ENCODE measurements at regions not wholly inside any gene's neighbourhood (a gene's known extent, or its start where the extent isn't known, plus 50 kb on each side); places are given as distances from the start of the nearest gene placed in this dataset.
"Not testable (repeated sequence)": the region's sequence is repeated elsewhere in the genome, so short reads cannot be mapped to it uniquely, and the experiment has no call there.

DNA sequence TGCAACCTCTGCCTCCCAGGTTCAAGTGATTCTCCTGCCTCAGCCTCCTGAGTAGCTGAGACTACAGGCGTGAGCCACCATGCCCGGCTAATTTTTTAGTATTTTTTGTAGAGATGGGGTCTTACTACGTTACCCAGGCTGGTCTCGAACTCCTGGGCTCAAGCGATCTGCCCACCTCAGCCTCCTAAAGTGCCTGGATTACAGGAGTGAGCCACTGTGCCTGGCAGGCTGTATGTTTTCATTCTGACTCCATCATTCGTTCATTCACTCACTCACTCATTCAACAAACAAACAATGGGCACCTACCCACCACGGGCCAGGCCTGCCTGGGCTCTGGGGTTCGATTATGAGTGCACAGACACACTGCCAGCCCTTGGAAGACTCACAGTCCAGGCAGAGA lies 197.1 kb downstream of the C9orf50 start:
- H3K27ac Mint-ChIP-seq = peak overlapping the region in 5 of 6 donors; percentile 70 to 90 (median 83)
- H3K4me3 Mint-ChIP-seq; H3K36me3 Mint-ChIP-seq; H3K27me3 Mint-ChIP-seq (ENCODE audit: low read depth in 3 of 3); H3K9me3 Mint-ChIP-seq; DNase-seq: not testable (repeated sequence)
- H3K4me1 Mint-ChIP-seq = peaks cover 11 to 21% of the 10 kb centered on the region in 2 donors

DNA sequence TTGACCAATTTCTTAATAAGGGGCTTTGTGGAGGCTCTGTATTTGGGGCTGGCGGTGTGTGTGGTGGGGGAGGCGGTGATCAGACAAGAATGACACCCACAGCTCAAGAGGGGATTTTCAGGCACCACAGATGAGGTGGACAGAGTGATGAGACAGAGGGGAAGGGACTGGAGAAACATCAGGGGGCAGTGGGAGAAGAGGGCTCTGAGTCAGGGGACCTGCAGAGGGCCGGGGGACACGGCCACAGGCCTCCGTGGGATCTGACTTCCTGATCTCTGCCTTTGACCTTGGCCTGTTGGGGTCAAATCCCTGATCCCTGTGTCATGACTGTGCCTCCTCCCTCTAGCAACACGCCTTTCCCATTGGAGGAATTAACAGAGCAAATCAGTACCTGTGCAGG lies 197.7 kb downstream of the C9orf50 start:
- no peaks in the 10 kb centered on the region for H3K9me3 Mint-ChIP-seq
- H3K36me3 Mint-ChIP-seq = no peaks in the 10 kb centered on the region
- peaks cover 11 to 21% of the 10 kb centered on the region in 2 donors for H3K4me1 Mint-ChIP-seq
- H3K27me3 Mint-ChIP-seq (ENCODE audit: low read depth in 3 of 3) = peaks cover 0 to 3% (median 3%) of the 10 kb centered on the region in 3 donors
- DNase-seq = peak; percentile 27 to 52 (median 46)
- H3K27ac Mint-ChIP-seq = peak overlapping the region; percentile 56 to 90 (median 82)
- peak overlapping the region in 3 of 5 donors; percentile 18 to 44 (median 27) for H3K4me3 Mint-ChIP-seq

DNA sequence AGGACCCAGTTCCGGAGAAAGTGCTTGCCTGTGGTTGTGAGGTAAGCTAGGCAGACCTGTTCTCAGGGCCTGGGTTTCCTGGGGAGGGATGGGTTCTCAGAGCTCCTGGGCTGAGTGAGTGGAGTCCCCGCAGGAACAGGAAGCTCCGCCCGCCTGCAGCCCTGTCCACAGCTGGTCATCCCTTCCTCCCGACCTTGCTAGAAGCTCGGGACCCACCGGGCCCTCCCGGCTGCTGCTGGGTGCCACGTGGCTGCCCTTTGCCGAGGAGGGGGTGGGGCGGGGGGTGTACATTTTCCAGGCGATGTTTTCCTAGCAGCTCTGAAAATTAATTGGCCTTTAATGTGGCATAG lies 198.1 kb downstream of the C9orf50 start:
- Mint-ChIP-seq H3K9me3 (no peaks in the 10 kb centered on the region), H3K4me3 (no peak overlapping the region), H3K27me3 (ENCODE audit: low read depth in 3 of 3) (peaks cover 0 to 3% (median 2%) of the 10 kb centered on the region in 3 donors), H3K36me3 (no peaks in the 10 kb centered on the region), H3K27ac (peak overlapping the region in 5 of 6 donors; percentile 71 to 90 (median 82)), H3K4me1 (peaks cover 11 to 21% of the 10 kb centered on the region in 2 donors)
- peak in 2 of 3 donors; percentile 34 to 37 for DNase-seq

DNA sequence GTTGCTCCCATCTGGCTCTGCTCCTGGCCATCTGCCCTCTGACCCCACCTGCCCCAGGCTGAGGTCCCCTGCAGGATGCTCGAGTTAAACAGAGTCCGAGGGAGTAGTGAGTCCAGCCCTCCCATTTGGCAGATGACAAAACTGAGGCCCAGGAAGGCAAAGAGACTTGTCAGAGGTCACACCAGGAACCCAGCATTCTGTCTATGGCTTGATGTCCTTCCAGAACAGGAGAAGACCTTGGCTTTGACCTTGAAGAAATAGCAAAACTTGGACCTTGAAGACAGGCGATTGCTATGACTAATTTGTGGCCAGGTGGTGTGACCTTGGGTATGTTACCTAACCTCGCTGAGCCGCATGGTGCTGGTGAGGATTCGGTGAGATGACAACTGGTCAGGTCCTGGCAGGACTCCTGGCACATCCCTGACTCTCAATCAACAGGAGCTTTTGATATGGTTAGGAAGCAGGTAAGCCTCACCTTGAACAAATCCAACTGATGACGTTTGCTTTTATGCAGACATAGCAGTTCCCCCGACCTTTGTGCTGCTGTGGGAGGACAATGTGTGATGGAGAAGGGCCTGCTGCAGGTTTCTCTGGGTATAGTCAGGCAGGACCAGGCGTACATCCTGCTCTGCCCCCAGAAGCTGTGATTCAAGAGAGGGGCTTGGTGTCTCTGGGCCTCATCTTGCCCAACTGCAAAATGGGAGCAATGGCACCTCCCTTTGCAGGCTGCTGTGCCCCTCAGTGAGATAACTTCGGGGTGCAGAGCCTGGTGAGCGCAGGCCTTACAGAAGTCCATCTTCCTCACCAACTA lies 198.7 kb downstream of the C9orf50 start:
- peaks cover 11 to 21% of the 10 kb centered on the region in 2 donors for H3K4me1 Mint-ChIP-seq
- no peaks in the 10 kb centered on the region for H3K36me3 Mint-ChIP-seq
- H3K27ac Mint-ChIP-seq = peak overlapping the region; percentile 35 to 86 (median 74)
- no peak for DNase-seq
- peaks cover under 1 to 3% (median 3%) of the 10 kb centered on the region in 3 donors for H3K27me3 Mint-ChIP-seq (ENCODE audit: low read depth in 3 of 3)
- H3K4me3 Mint-ChIP-seq = peak overlapping the region in 2 of 5 donors; percentile 13 to 46
- H3K9me3 Mint-ChIP-seq = no peaks in the 10 kb centered on the region

DNA sequence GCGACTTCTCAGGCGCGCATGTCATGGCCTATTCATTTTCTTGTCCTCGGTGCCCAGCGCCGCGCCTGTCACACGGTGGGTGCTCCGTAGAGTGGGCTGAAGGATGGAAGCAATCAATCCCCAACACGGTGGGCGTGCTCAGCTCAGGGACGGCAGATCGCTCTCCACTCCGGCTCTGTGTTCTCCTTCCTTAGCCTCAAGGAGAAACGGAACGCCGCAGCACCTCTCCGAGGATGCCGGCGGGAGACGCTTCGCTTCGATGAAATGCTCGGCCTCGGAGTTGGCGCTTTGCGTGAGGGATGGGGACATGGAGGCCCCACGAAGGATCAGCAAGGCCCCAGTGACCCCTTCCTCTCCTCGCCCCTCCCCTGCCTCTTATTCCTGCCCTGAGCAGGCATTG lies 199.5 kb downstream of the C9orf50 start:
- peaks cover 3 to 8% (median 3%) of the 10 kb centered on the region in 3 donors for H3K27me3 Mint-ChIP-seq (ENCODE audit: low read depth in 3 of 3)
- no peaks in the 10 kb centered on the region for H3K9me3 Mint-ChIP-seq
- no peaks in the 10 kb centered on the region for H3K36me3 Mint-ChIP-seq
- no peak overlapping the region for H3K4me3 Mint-ChIP-seq
- peak overlapping the region in 2 of 6 donors; percentile 40 to 81 for H3K27ac Mint-ChIP-seq
- H3K4me1 Mint-ChIP-seq = peaks cover 14 to 21% of the 10 kb centered on the region in 2 donors
- no peak for DNase-seq

DNA sequence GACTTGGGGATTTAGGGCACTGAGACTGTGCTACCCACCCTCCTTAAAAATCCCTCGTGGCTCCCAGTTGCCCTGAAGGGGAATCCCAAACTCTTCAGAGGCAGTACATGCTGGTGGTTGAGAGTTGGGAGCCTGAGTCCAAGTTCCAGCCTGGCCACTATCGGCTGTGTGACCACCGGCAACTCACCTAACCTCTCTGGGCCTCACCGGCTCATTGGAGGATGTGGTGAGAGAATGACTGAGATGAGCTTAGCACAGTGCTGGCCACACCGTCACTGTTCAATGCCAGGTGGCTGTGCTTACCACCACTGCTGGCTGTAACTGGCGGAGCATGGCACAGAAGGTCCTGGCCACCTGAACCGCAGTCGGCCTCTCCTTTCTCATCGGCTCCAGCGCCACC lies 200.2 kb downstream of the C9orf50 start:
- no peaks in the 10 kb centered on the region for H3K36me3 Mint-ChIP-seq
- no peak for DNase-seq
- H3K27me3 Mint-ChIP-seq (ENCODE audit: low read depth in 3 of 3) = peaks cover 3 to 8% (median 3%) of the 10 kb centered on the region in 3 donors
- H3K9me3 Mint-ChIP-seq = no peaks in the 10 kb centered on the region
- H3K4me3 Mint-ChIP-seq = no peak overlapping the region
- H3K27ac Mint-ChIP-seq = peak overlapping the region in 1 of 6 donors; percentile 81
- peaks cover 14 to 21% of the 10 kb centered on the region in 2 donors for H3K4me1 Mint-ChIP-seq

DNA sequence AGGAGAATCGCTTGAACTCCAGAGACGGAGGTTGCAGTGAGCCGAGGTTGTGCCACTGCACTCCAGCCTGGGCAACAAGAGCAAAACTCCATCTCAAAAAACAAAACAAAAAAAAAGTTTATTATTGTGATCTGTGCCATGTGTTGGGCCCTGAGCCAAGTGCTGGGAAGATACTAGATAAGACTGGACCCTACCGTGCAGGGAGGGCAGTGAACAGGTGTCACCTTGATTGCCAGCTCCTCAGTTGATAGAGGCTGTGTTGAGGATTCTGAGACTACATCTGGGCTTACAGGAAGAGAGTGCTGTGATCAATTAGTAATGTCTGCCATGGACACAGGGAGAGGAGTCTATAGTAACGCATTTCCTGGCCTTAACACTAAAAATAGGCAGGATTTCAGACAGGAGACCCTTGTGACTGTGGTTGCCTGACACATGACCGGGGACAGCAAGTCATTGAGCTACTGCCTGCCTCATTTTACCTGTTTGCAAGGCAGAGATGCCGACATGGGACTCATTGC lies 201.5 kb downstream of the C9orf50 start:
- no peaks in the 10 kb centered on the region for H3K9me3 Mint-ChIP-seq
- no peak overlapping the region for H3K4me3 Mint-ChIP-seq
- peaks cover 15 to 21% of the 10 kb centered on the region in 2 donors for H3K4me1 Mint-ChIP-seq
- peaks cover 10 to 16% (median 10%) of the 10 kb centered on the region in 3 donors for H3K27me3 Mint-ChIP-seq (ENCODE audit: low read depth in 3 of 3)
- H3K36me3 Mint-ChIP-seq = no peaks in the 10 kb centered on the region
- H3K27ac Mint-ChIP-seq = peak overlapping the region in 4 of 6 donors; percentile 39 to 70 (median 56)
- DNase-seq = no peak

DNA sequence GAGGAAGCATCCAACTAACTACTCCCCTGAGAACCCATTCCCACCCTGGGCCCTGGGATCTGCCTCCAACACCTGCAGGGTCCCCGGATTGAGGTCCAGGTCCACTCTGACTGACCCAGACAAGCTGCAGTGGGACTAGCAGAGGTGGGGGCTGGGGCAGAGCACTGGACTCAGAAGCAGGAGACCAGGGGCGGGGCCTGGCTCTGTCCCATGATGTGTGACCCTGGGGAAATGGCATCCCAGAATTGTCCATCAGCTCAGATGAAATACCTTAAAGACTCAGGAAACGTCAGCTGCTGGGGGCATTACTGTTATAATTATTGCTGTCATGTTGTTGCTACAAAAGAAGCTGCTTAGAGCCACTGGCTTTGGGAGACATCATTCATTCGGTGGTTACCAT lies 202.4 kb downstream of the C9orf50 start:
- H3K9me3 Mint-ChIP-seq = no peaks in the 10 kb centered on the region
- H3K36me3 Mint-ChIP-seq = no peaks in the 10 kb centered on the region
- no peak overlapping the region for H3K4me3 Mint-ChIP-seq
- peaks cover 15 to 18% of the 10 kb centered on the region in 2 donors for H3K4me1 Mint-ChIP-seq
- no peak for DNase-seq
- H3K27ac Mint-ChIP-seq = peak overlapping the region in 2 of 6 donors; percentile 7 to 55
- peaks cover 14 to 21% (median 19%) of the 10 kb centered on the region in 3 donors for H3K27me3 Mint-ChIP-seq (ENCODE audit: low read depth in 3 of 3)

DNA sequence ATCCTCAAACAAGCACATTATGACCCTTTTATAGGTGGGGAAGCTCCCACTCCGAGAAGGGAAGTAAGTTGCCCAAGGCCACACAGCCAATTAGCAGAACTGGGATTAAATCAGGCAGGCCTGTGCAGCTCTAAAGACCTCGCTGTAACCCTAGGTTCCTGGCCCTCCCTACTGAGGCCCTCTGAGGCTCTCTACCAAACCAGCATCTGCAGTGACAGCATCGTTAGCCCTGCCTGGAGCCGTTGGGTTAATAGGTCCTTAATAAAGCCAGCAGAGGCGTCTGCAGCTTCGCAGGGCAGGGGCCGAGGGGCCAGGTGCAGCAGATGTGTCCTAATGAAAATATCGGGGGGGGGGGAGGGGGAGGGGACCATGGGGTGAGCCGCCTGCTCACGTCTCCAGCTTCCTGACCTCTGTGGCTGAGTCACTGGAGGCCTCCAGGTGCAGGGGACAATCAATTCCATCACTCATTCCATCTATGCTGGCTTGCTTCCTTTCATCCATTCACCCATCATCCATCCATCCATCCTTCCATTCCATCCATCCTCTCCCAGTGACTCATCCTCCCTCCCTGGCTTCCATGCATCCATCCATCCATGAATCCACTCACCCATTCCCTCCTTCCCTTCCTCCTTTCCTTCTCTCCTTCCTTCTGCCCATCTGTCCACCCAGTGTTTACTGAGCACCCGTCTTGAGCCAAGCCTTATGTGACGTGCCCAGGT lies 203.9 kb downstream of the C9orf50 start:
- no peak for DNase-seq
- Mint-ChIP-seq H3K4me3 (no peak overlapping the region), H3K27ac (peak overlapping the region; percentile 52 to 90 (median 73)), H3K9me3 (no peaks in the 10 kb centered on the region), H3K36me3 (no peaks in the 10 kb centered on the region), H3K4me1 (peaks cover 11 to 13% of the 10 kb centered on the region in 2 donors), H3K27me3 (ENCODE audit: low read depth in 3 of 3) (peaks cover 24 to 32% (median 32%) of the 10 kb centered on the region in 3 donors)

DNA sequence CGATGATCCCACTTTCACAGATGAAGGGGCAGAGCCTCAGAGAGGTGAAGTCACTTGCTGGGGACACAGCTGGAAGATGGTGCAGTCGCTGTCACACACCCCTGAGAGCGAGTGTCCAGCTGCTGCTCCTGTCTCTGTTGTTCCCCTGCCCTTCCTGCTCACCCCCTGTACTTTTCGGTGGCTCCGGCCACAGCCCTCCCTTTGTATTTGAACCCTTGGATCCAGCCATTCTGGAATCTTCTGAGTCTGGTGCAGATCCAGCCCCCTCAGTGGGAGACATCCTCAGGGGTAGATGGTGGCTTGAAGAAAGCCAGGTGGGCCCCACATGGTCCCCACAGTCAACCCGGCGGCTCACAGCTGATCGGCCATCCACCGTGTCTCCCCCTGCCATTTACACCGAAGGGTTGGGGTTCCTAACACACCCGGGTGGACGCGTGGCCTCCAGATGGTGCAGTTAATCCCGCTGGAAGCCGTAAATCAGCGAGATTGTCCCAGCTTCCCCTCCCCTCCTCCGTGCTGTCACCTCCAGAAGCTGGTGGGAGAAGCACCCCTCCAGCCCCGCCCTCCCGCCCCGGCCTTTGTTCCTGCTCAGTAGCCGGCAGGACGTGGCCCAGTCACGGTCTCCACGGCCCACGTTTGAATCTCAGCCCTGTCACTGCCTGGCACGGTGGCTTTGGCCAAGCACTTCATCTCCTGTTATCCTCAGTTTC lies 204.8 kb downstream of the C9orf50 start:
- peaks cover 28 to 40% (median 39%) of the 10 kb centered on the region in 3 donors for H3K27me3 Mint-ChIP-seq (ENCODE audit: low read depth in 3 of 3)
- DNase-seq = no peak
- H3K9me3 Mint-ChIP-seq = peaks cover 0 to 2% (median 0%) of the 10 kb centered on the region in 6 donors
- peak overlapping the region in 1 of 5 donors; percentile 46 for H3K4me3 Mint-ChIP-seq
- H3K36me3 Mint-ChIP-seq = no peaks in the 10 kb centered on the region
- H3K27ac Mint-ChIP-seq = peak overlapping the region in 5 of 6 donors; percentile 55 to 99 (median 81)
- H3K4me1 Mint-ChIP-seq = peaks cover 11 to 13% of the 10 kb centered on the region in 2 donors

DNA sequence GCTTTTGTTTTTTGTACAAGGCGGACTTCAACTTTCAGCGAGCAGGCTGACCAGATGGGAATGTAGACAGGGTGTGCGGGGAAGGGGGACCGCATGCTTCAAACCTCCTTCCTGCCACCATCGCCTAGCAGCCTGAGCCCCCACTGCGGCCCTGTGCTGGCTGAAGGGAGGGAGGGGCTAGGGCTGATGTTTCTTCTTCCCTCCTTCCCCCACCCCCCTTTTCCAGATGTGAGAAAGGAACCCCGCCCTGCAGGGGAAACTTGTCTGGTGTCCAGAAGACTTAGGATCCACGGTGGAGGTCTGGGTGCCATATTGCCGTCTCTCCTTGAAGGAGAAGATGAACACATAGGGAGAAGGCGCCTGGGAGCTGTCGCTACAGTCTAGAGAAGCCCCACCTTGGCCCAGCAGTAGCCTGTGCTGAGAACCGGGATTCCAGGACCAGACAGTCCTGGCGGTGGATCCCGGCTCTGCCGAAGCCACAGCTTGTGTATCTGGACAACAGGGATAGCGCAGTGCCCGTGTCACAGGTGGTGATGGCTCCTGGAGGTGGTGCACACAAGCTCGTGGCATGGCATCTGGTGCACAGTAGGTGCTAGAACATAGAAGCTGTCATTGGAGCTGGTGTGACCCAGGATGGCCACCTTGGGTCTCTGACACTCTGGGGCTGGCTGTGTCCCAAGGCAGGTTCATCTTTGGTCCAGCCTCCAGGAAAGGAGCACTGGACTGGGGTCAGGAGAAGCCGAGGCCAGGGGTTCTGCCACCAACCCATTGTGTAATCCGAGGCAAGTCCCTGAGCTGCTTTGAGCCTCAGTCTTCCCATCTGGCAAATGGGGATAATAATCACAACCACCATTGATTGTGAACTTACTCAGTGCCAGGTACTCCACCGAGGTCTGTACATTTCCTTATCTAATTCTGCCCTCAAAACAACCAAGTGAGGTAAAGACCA lies 205.6 kb downstream of the C9orf50 start:
- H3K9me3 Mint-ChIP-seq = peaks cover 2 to 6% (median 5%) of the 10 kb centered on the region in 6 donors
- no peak for DNase-seq
- H3K4me3 Mint-ChIP-seq = peak overlapping the region in 1 of 5 donors; percentile 68
- H3K27me3 Mint-ChIP-seq (ENCODE audit: low read depth in 3 of 3) = peaks cover 35 to 48% (median 45%) of the 10 kb centered on the region in 3 donors
- H3K36me3 Mint-ChIP-seq = peaks cover 4% of the 10 kb centered on the region in 3 donors
- H3K27ac Mint-ChIP-seq = peak overlapping the region in 5 of 6 donors; percentile 35 to 99 (median 73)
- H3K4me1 Mint-ChIP-seq = peaks cover 19 to 20% of the 10 kb centered on the region in 2 donors

DNA sequence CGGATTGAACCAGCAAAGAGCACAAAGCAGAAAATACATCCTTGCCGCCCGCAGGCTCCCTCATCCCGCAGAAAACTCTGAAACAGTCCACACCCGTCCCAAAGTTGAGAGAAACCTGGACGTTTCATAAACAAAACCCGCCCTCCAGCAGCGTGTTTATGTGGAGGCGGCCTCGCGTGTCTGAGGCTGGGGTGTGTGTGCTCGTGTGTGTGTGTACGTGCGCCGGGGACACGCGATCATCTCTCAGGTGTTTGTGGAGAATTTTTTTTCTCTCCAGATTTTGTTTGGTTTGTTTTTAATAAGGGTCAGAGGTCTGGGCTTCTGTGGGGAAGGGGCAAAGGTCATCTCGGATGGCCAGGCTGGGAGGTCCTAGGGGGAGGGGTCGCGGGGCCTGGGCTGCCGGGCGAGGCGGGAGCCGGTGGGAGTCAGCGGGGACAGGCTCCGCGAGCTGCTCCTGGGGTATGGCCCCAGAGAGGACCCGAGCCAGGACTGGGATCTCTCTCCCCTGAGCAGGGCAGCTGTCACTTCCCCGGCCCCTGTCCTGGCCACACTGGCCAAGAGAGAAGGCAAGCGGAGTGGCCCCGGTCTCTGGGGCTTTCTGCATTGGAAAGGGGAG lies 206.4 kb downstream of the C9orf50 start:
- peak in 1 of 3 donors; percentile 23 for DNase-seq
- Mint-ChIP-seq H3K27me3 (ENCODE audit: low read depth in 3 of 3) (peaks cover 41 to 55% (median 51%) of the 10 kb centered on the region in 3 donors), H3K27ac (peak overlapping the region; percentile 83 to 99 (median 94)), H3K9me3 (peaks cover 2 to 10% (median 8%) of the 10 kb centered on the region in 6 donors), H3K4me1 (peaks cover 22 to 26% of the 10 kb centered on the region in 2 donors), H3K4me3 (peak overlapping the region; percentile 68 to 81 (median 69)), H3K36me3 (peaks cover 4 to 10% (median 5%) of the 10 kb centered on the region in 3 donors)
